GM12878 (cell line): ENCODE measurements at regions not wholly inside any gene's neighbourhood (a gene's known extent, or its start where the extent isn't known, plus 50 kb on each side); places are given as distances from the start of the nearest gene placed in this dataset.

Experiments
- HDAC2 ChIP-seq: fragments of 200-600 bp; sonication (generic); IDR thresholded peaks from 2 replicates; pipeline ENCODE4 v1.6.1; 2017
- MEF2B ChIP-seq: fragments of 450-650 bp; IDR thresholded peaks from 2 replicates; pipeline ENCODE4 v1.6.1; 2018; ENCODE audit warnings: mild to moderate bottlenecking, moderate library complexity; ENCODE audit not compliant: partially characterized antibody, poor library complexity, severe bottlenecking
- POLR2A ChIP-seq: IDR thresholded peaks from 2 replicates; pipeline ENCODE4 v1.6.1; 2011; ENCODE audit warnings: low read depth, mild to moderate bottlenecking, low read length
- POLR2AphosphoS5 ChIP-seq: IDR thresholded peaks from 2 replicates; pipeline ENCODE4 v1.6.1; 2011; ENCODE audit warnings: mild to moderate bottlenecking, low read length, inconsistent platforms
- TCF3 ChIP-seq: IDR thresholded peaks from 2 replicates; pipeline ENCODE4 v1.6.1; 2012; ENCODE audit warnings: low read depth, mild to moderate bottlenecking, low read length, borderline replicate concordance; ENCODE audit not compliant: insufficient read depth
- TF ChIP-seq, protein P1 (sequence below), 3 experiments: IDR thresholded peaks in 2 of 3; conservative IDR thresholded peaks in 1 of 3; 2 replicates each; pipeline ENCODE4 v1.5.1; 2011; ENCODE audit warnings: low read depth in 3 of 3, low read length in 3 of 3, mild to moderate bottlenecking in 3 of 3, control low read depth in 2 of 3, moderate library complexity in 2 of 3, inconsistent platforms in 1 of 3, mixed read lengths in 1 of 3; ENCODE audit not compliant: control insufficient read depth in 2 of 3, insufficient read depth in 1 of 3; ENCODE audit errors: extremely low read depth in 1 of 3

DNA sequence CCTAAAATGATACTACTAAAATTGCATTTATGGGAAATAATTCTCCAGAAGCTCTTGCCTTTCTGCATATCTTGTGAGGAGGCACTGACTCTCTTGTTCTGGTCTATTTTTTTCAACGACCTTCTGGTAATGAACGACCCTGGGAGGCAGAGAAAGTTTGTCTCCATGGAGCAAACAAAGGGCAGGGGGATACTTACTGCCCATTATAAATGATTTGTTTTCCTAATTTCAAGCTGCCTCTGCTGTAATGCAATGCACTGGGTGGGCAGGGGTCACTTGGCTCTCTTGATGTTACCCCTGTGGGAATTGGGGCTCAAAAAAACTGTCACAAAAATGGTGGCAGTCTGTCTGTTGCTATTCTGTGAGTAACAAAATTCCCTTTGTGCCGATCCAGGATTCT is 643.2 kb downstream of the LIG4 start:
- no peak for TF ChIP-seq HDAC2
- no peak for TF ChIP-seq POLR2A
- no peak for TF ChIP-seq MEF2B
- TF ChIP-seq TCF3: no peak
- TF ChIP-seq, protein P1, sequence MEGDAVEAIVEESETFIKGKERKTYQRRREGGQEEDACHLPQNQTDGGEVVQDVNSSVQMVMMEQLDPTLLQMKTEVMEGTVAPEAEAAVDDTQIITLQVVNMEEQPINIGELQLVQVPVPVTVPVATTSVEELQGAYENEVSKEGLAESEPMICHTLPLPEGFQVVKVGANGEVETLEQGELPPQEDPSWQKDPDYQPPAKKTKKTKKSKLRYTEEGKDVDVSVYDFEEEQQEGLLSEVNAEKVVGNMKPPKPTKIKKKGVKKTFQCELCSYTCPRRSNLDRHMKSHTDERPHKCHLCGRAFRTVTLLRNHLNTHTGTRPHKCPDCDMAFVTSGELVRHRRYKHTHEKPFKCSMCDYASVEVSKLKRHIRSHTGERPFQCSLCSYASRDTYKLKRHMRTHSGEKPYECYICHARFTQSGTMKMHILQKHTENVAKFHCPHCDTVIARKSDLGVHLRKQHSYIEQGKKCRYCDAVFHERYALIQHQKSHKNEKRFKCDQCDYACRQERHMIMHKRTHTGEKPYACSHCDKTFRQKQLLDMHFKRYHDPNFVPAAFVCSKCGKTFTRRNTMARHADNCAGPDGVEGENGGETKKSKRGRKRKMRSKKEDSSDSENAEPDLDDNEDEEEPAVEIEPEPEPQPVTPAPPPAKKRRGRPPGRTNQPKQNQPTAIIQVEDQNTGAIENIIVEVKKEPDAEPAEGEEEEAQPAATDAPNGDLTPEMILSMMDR (IDR thresholded peaks at IDR 0.05 in 2 of 3, conservative IDR thresholded peaks at IDR 0.05 in 1 of 3; ENCODE audit: control insufficient read depth in 2 of 3, extremely low read depth in 1 of 3, insufficient read depth in 1 of 3, low read depth in 3 of 3, low read length in 3 of 3): no peak
- no peak for TF ChIP-seq POLR2AphosphoS5
